ENCODE measurements at regions not wholly inside any gene's neighbourhood (a gene's known extent, or its start where the extent isn't known, plus 50 kb on each side); places are given as distances from the start of the nearest gene placed in this dataset.
"Not testable (repeated sequence)": the region's sequence is repeated elsewhere in the genome, so short reads cannot be mapped to it uniquely, and the experiment has no call there.

- H3K27me3 Mint-ChIP-seq = peaks cover 21% of the 10 kb centered on the region
- H3K27ac Mint-ChIP-seq = no peak overlapping the region
- H3K4me3 Mint-ChIP-seq = no peak overlapping the region
- no peaks in the 10 kb centered on the region for H3K4me1 Mint-ChIP-seq (ENCODE audit: low read depth)
- no peak for DNase-seq
- no peaks in the 10 kb centered on the region for H3K36me3 Mint-ChIP-seq (ENCODE audit: low read depth)
- H3K9me3 Mint-ChIP-seq = peaks cover 29% of the 10 kb centered on the region
Observed at GRCh38 chr7:73945022-73945421, 83.0 kb upstream of the ELN start.

DNA sequence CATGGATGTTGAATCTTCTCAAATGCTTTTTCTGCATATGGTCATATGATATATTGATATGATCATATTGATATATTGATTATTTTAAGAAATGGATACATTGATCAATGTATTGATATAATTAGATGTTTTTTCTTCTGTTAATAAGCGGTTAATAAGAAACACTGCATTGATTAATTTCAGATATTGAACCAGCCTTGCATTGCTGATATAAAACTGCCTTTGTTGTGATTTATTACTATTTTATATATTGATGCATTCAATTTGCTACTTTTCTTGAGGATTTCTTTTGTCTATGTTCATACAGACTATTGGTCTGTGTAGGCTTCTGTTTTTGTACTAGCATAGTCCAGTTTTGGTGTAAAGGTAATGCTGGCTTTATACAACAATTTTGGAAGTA is 79.7 kb upstream of the ELN start:
- Mint-ChIP-seq H3K4me1 (ENCODE audit: low read depth) (no peaks in the 10 kb centered on the region), H3K27ac (no peak overlapping the region), H3K36me3 (ENCODE audit: low read depth) (no peaks in the 10 kb centered on the region), H3K27me3 (peaks cover 22% of the 10 kb centered on the region), H3K4me3 (no peak overlapping the region), H3K9me3 (peaks cover 20% of the 10 kb centered on the region)
- no peak for DNase-seq

DNA sequence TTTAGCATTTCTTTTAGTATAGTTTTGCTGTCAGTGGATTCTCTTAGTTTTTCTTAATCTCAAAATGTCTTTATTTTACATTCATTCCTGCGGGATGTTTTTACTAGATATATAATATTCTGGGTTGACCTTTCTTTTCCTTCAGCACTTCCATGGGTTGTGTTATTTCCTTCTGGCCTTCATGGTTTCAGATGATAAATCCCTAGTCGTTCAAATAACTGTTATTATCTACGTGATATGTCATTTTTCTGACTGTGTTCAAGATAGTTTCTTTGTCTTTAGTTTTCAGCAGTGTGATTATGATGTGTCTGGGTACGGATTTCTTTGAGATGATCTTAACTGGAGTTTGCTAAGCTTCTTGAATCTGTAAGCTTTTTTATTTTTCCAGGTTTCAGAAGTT is 75.7 kb upstream of the ELN start:
- no peak for DNase-seq
- Mint-ChIP-seq H3K27me3 (peaks cover 30% of the 10 kb centered on the region), H3K4me1 (ENCODE audit: low read depth) (no peaks in the 10 kb centered on the region), H3K27ac (no peak overlapping the region), H3K4me3 (no peak overlapping the region), H3K9me3 (peaks cover 14% of the 10 kb centered on the region), H3K36me3 (ENCODE audit: low read depth) (no peaks in the 10 kb centered on the region)

DNA sequence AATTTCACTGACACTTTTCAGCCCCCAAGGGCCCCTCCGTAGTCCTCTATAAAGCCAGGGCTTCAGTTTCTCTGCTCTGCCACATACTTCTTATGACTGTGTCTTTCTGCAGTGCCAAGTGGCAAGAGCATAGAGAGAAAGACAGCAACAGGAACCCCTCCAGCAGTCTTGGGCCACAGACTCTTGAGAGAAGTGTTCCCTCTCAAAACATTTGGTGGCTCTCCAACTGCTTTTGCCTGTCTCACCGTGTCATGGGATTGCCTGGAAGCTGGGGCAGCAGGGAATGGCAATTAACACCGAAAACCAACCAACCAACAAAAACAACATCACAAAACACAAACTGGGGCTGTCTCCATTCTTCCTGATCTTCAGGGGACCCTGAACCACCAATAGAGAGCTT is 73.8 kb upstream of the ELN start:
- peaks cover 2% of the 10 kb centered on the region for H3K9me3 Mint-ChIP-seq
- H3K27ac Mint-ChIP-seq = no peak overlapping the region
- no peaks in the 10 kb centered on the region for H3K36me3 Mint-ChIP-seq (ENCODE audit: low read depth)
- DNase-seq = no peak
- H3K27me3 Mint-ChIP-seq = peaks cover 31% of the 10 kb centered on the region
- no peak overlapping the region for H3K4me3 Mint-ChIP-seq
- no peaks in the 10 kb centered on the region for H3K4me1 Mint-ChIP-seq (ENCODE audit: low read depth)

DNA sequence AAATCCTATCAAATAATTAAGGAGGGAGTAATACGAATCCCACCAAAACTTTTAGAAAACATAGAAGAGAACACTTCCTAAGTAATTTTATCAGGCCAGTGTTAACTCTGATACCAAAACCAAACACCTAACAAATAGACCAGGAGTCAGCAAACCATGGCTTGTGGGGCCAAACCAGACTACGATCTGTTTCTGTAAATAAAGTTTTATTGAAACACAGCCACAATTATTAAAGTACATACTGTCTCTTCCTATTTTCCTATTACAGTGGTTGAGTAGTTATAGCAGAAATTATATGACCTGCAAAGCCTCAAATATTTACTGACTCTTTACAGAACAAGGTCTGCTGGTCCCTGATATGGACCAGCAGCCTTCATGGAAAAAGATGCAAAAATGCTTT is 73.1 kb upstream of the ELN start:
- Mint-ChIP-seq H3K9me3 (no peaks in the 10 kb centered on the region), H3K4me1 (ENCODE audit: low read depth) (no peaks in the 10 kb centered on the region), H3K27ac (no peak overlapping the region), H3K4me3 (no peak overlapping the region), H3K27me3 (peaks cover 29% of the 10 kb centered on the region), H3K36me3 (ENCODE audit: low read depth) (no peaks in the 10 kb centered on the region)
- DNase-seq = no peak

- H3K9me3 Mint-ChIP-seq = peaks cover 17% of the 10 kb centered on the region
- H3K27me3 Mint-ChIP-seq = peaks cover 9% of the 10 kb centered on the region
- H3K4me3 Mint-ChIP-seq = no peak overlapping the region
- no peaks in the 10 kb centered on the region for H3K36me3 Mint-ChIP-seq (ENCODE audit: low read depth)
- H3K27ac Mint-ChIP-seq = no peak overlapping the region
- no peaks in the 10 kb centered on the region for H3K4me1 Mint-ChIP-seq (ENCODE audit: low read depth)
- DNase-seq = no peak
Observed at GRCh38 chr7:73960548-73960947, 67.4 kb upstream of the ELN start.

DNA sequence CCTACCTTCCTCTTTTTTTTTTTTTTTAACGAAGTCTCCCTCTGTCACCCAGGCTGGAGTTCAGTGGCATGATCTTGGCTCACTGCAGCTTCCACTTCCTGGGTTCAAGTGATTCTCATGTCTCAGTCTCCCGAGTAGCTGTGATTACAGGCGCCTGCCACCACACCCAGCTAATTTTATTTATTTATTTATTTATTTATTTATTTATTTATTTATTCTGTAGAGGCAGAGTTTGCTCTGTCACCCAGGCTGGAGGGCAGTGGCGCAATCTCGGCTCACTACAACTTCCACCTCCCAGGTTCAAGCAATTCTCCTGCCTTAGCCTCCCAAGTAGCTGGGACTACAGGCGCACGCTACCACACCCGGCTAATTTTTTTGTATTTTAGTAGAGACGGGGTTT is 66.0 kb upstream of the ELN start:
- not testable (repeated sequence) for H3K4me1 Mint-ChIP-seq (ENCODE audit: low read depth); H3K27ac Mint-ChIP-seq; DNase-seq; H3K27me3 Mint-ChIP-seq; H3K36me3 Mint-ChIP-seq (ENCODE audit: low read depth); H3K4me3 Mint-ChIP-seq
- H3K9me3 Mint-ChIP-seq = peaks cover 17% of the 10 kb centered on the region

GRCh38 chr7:73963252-73963822 is 64.6 kb upstream of the ELN start:
- no peak for DNase-seq
- H3K27me3 Mint-ChIP-seq = peaks cover 2% of the 10 kb centered on the region

DNA sequence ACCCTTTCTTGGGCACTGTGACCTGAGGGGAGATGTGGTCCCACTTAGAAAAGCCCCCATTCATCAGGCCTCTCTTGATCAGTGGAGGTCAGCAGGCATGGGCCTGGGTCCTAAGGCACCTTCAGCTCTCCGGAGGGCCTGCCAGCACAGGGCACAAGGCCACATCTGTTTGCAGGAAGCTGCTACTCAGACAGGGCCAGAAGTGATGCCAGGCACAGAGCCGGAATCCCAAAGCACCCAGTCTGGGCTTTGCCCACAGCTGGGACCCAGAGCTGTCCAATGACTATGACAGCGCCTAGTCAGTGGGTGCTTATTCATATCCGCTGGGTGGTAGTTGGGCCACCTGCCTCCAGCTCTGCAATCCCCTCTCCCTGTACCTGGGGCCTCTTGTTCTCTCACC is 63.2 kb upstream of the ELN start:
- Mint-ChIP-seq H3K4me3 (no peak overlapping the region), H3K27me3 (peaks cover 2% of the 10 kb centered on the region), H3K36me3 (ENCODE audit: low read depth) (no peaks in the 10 kb centered on the region), H3K4me1 (ENCODE audit: low read depth) (no peaks in the 10 kb centered on the region), H3K27ac (no peak overlapping the region), H3K9me3 (peaks cover 17% of the 10 kb centered on the region)
- DNase-seq = no peak

More at GRCh38 chr7:73963252-73963822, 64.6 kb upstream of the ELN start:
- Mint-ChIP-seq H3K4me3 (no peak overlapping the region), H3K27ac (no peak overlapping the region), H3K4me1 (ENCODE audit: low read depth) (no peaks in the 10 kb centered on the region), H3K9me3 (peaks cover 17% of the 10 kb centered on the region), H3K36me3 (ENCODE audit: low read depth) (no peaks in the 10 kb centered on the region)

DNA sequence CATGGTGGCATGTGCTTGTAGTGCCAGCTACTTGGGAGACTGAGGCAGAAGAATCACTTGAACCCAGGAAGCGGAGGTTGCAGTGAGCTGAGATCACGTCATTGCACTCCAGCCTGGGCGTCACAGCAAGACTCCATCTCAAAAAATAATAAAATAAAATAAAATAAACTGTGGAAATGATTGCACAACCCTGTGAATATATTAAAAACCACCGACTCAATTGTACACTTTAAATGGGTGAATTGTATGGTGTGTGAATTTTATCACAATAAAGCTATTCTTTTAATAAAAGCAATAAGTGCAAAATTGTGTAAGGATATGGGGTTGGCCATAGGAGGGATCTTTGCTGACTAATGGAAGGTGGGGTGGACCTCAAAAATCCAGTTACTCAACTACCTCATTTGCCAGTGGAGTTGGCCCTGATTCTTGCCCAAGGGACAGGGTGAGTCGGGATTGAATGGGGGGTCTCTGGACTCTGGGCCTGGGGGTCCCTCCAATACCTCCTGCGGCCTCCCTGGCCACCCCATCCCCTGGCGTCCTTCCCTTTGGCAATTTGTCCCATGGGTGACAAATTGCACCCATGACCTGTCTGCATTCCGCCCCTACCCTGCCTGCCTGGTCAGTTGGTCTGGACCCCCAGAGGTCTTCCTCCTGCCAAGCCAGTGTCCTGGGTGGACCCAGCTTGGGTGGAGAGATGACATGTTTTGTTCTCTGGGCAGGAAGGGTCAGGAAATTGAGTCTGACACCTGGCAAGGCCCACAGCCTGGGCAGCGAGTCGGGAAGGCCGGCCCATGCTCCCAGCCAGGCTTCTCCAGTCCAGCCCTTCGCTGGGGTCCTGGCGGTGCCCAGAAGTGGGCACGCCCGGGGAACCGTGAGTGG is 61.7 kb upstream of the ELN start:
- H3K36me3 Mint-ChIP-seq (ENCODE audit: low read depth) = no peaks in the 10 kb centered on the region
- DNase-seq = no peak
- H3K9me3 Mint-ChIP-seq = peaks cover 17% of the 10 kb centered on the region
- H3K27ac Mint-ChIP-seq = no peak overlapping the region
- H3K4me3 Mint-ChIP-seq = no peak overlapping the region
- H3K4me1 Mint-ChIP-seq (ENCODE audit: low read depth) = no peaks in the 10 kb centered on the region
- no peaks in the 10 kb centered on the region for H3K27me3 Mint-ChIP-seq

- Mint-ChIP-seq H3K9me3 (peaks cover 17% of the 10 kb centered on the region), H3K27ac (no peak overlapping the region), H3K4me3 (no peak overlapping the region), H3K27me3 (no peaks in the 10 kb centered on the region), H3K4me1 (ENCODE audit: low read depth) (no peaks in the 10 kb centered on the region), H3K36me3 (ENCODE audit: low read depth) (no peaks in the 10 kb centered on the region)
- no peak for DNase-seq
Observed at GRCh38 chr7:73966941-73967831, 60.8 kb upstream of the ELN start.

- no peaks in the 10 kb centered on the region for H3K4me1 Mint-ChIP-seq (ENCODE audit: low read depth)
- no peak for DNase-seq
- no peaks in the 10 kb centered on the region for H3K36me3 Mint-ChIP-seq (ENCODE audit: low read depth)
- H3K27ac Mint-ChIP-seq = no peak overlapping the region
- H3K27me3 Mint-ChIP-seq = no peaks in the 10 kb centered on the region
- peaks cover 14% of the 10 kb centered on the region for H3K9me3 Mint-ChIP-seq
- no peak overlapping the region for H3K4me3 Mint-ChIP-seq
Observed at GRCh38 chr7:73967832-73968290, 60.1 kb upstream of the ELN start.

DNA sequence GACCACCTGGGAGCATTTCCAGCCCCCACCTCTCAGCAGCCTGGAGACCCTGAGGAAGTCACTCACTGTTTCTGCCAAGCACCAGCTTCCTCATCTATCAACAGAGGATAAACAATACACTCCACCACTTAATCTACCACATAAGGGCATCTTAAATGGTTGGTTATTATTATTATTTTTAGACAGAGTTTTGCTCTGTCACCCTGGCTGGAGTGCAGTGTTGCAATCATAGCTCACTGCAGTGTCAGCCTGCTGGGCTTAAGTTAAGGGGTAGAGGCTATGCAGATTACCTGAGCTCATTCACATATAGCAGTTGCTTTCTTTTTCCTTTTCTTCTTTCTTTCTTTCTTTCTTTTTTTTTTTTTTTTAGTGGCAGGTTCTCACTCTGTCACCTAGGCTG is 59.5 kb upstream of the ELN start:
- Mint-ChIP-seq H3K27me3 (no peaks in the 10 kb centered on the region), H3K4me1 (ENCODE audit: low read depth) (no peaks in the 10 kb centered on the region), H3K27ac (no peak overlapping the region), H3K36me3 (ENCODE audit: low read depth) (no peaks in the 10 kb centered on the region), H3K4me3 (no peak overlapping the region), H3K9me3 (peaks cover 10% of the 10 kb centered on the region)
- DNase-seq = no peak

- Mint-ChIP-seq H3K36me3 (ENCODE audit: low read depth) (no peaks in the 10 kb centered on the region), H3K4me1 (ENCODE audit: low read depth) (no peaks in the 10 kb centered on the region), H3K27me3 (peaks cover 5% of the 10 kb centered on the region), H3K27ac (no peak overlapping the region), H3K4me3 (no peak overlapping the region), H3K9me3 (no peaks in the 10 kb centered on the region)
- DNase-seq = no peak
Observed at GRCh38 chr7:73969991-73970390, 58.0 kb upstream of the ELN start.
